ENCODE measurements at regions not wholly inside any gene's neighbourhood (a gene's known extent, or its start where the extent isn't known, plus 50 kb on each side); places are given as distances from the start of the nearest gene placed in this dataset.

DNA sequence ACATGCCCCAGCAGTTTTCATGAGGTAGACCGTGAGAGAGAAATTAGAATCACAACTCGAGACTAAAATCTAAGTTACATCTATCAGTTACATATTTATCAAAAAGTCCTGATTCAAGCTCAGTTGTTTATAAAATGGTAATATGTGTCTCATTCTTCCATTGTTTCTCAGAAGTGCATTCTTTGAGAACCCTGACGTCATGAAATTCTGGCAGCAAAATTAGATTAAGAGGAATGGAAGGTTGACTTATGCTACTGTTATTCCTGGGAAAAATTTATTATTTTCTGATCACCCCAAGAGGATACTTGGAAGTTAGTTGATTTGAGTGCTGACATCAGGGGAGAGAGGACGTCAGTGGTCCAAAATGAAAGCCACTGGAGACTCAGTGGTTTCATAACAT, 1864.8 kb upstream of the LRRTM1 start:
- CTCF ChIA-PET = interaction anchor here (1.2 kb wide), 1 partner anchor 16 kb away, joined by 3 read pairs; no protein-coding TSS in a partner anchor
- POLR2A ChIA-PET = no interaction called here
- no peak for TF ChIP-seq ZNF513 (tag by site-specific recombination; IDR thresholded peaks at IDR 0.05)
- no peak for TF ChIP-seq ZBTB6 (tag by site-specific recombination; IDR thresholded peaks at IDR 0.05)
- TF ChIP-seq ZNF777 (tag by site-specific recombination; IDR thresholded peaks at IDR 0.05; ENCODE audit: borderline replicate concordance) = no peak
- TF ChIP-seq ZNF391 (tag by site-specific recombination; IDR thresholded peaks at IDR 0.05; ENCODE audit: borderline replicate concordance, low read depth) = no peak
- TF ChIP-seq, protein P1, sequence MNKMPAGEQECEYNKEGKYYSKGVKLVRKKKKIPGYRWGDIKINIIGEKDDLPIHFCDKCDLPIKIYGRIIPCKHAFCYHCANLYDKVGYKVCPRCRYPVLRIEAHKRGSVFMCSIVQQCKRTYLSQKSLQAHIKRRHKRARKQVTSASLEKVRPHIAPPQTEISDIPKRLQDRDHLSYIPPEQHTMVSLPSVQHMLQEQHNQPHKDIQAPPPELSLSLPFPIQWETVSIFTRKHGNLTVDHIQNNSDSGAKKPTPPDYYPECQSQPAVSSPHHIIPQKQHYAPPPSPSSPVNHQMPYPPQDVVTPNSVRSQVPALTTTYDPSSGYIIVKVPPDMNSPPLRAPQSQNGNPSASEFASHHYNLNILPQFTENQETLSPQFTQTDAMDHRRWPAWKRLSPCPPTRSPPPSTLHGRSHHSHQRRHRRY (tag by site-specific recombination; IDR thresholded peaks at IDR 0.05) = no peak
- no peak for TF ChIP-seq ZNF561 (tag by site-specific recombination; IDR thresholded peaks at IDR 0.05; ENCODE audit: borderline replicate concordance)
- no peak for TF ChIP-seq PRDM4 (tag by site-specific recombination; IDR thresholded peaks at IDR 0.05)
- TF ChIP-seq ZNF202 (tag by site-specific recombination; IDR thresholded peaks at IDR 0.05; ENCODE audit: borderline replicate concordance) = no peak
- no peak for TF ChIP-seq ZNF449 (tag by site-specific recombination; IDR thresholded peaks at IDR 0.05)
- TF ChIP-seq, protein P2, sequence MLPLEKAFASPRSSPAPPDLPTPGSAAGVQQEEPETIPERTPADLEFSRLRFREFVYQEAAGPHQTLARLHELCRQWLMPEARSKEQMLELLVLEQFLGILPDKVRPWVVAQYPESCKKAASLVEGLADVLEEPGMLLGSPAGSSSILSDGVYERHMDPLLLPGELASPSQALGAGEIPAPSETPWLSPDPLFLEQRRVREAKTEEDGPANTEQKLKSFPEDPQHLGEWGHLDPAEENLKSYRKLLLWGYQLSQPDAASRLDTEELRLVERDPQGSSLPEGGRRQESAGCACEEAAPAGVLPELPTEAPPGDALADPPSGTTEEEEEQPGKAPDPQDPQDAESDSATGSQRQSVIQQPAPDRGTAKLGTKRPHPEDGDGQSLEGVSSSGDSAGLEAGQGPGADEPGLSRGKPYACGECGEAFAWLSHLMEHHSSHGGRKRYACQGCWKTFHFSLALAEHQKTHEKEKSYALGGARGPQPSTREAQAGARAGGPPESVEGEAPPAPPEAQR (tag by site-specific recombination; IDR thresholded peaks at IDR 0.05) = no peak
- no peak for TF ChIP-seq AEBP2 (tag by site-specific recombination; IDR thresholded peaks at IDR 0.05; ENCODE audit: borderline replicate concordance)
- no peak for TF ChIP-seq ZSCAN30 (tag by site-specific recombination; IDR thresholded peaks at IDR 0.05)
- TF ChIP-seq, protein P3, sequence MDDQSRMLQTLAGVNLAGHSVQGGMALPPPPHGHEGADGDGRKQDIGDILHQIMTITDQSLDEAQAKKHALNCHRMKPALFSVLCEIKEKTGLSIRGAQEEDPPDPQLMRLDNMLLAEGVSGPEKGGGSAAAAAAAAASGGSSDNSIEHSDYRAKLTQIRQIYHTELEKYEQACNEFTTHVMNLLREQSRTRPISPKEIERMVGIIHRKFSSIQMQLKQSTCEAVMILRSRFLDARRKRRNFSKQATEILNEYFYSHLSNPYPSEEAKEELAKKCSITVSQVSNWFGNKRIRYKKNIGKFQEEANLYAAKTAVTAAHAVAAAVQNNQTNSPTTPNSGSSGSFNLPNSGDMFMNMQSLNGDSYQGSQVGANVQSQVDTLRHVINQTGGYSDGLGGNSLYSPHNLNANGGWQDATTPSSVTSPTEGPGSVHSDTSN (CRISPR knock-in tag; IDR thresholded peaks at IDR 0.05) = no peak
- no peak for TF ChIP-seq ZNF394 (tag by site-specific recombination; IDR thresholded peaks at IDR 0.05; ENCODE audit: borderline replicate concordance)
- TF ChIP-seq RBAK (tag by site-specific recombination; IDR thresholded peaks at IDR 0.05) = no peak
- TF ChIP-seq ZNF560 (tag by site-specific recombination; IDR thresholded peaks at IDR 0.05; ENCODE audit: borderline replicate concordance) = no peak
- no peak for TF ChIP-seq SETDB1 (IDR thresholded peaks at IDR 0.05; ENCODE audit: insufficient read length, low read length)

More for the DNA sequence above, 1864.8 kb upstream of the LRRTM1 start:
- Histone ChIP-seq H3K4me3 (ENCODE audit: low read depth, low read length) (no peak overlapping the region), H3K36me3 (ENCODE audit: control insufficient read depth in 2 of 2, insufficient read depth in 1 of 2, low read length in 2 of 2) (no peaks in the 10 kb centered on the region), H3K4me1 (ENCODE audit: control insufficient read depth, insufficient read depth, low read length) (no peaks in the 10 kb centered on the region), H3K27ac (ENCODE audit: extremely low read depth, low read depth, low read length) (no peak overlapping the region), H3K9me3 (ENCODE audit: control insufficient read depth, insufficient read depth, low read depth, low read length) (no peaks in the 10 kb centered on the region)

Measured in HEK293 (cell line).